Endodermal cell (in vitro differentiated cells): ENCODE measurements at regions not wholly inside any gene's neighbourhood (a gene's known extent, or its start where the extent isn't known, plus 50 kb on each side); places are given as distances from the start of the nearest gene placed in this dataset.

Experiments used
- DNase-seq: peaks from one replicate; pipeline ENCODE4 v3.0.0-alpha.2; 2017
- H3K27ac ChIP-seq: 2 replicates; pipeline ENCODE4 v1.5.1; 2013; ENCODE audit warnings: mild to moderate bottlenecking, low read depth, low read length, moderate library complexity
- H3K27me3 ChIP-seq: 2 replicates; pipeline ENCODE4 v1.6.1; 2013; ENCODE audit warnings: mild to moderate bottlenecking, low read length, moderate library complexity; ENCODE audit not compliant: insufficient read depth, control insufficient read depth, poor library complexity, severe bottlenecking
- H3K36me3 ChIP-seq: 2 replicates; pipeline ENCODE4 v1.7.0; 2013; ENCODE audit warnings: mild to moderate bottlenecking, low read length, moderate library complexity; ENCODE audit not compliant: control insufficient read depth, insufficient read depth
- H3K4me1 ChIP-seq: one replicate; pipeline ENCODE4 v1.7.0; 2013; ENCODE audit warnings: low read length; ENCODE audit not compliant: control insufficient read depth, insufficient read depth
- H3K4me3 ChIP-seq: 2 replicates; pipeline ENCODE4 v1.5.1; 2013; ENCODE audit warnings: mild to moderate bottlenecking, low read length, moderate library complexity
- H3K9ac ChIP-seq: 2 replicates; pipeline ENCODE4 v1.6.1; 2013; ENCODE audit warnings: mild to moderate bottlenecking, low read length, moderate library complexity; ENCODE audit not compliant: poor library complexity, severe bottlenecking; ENCODE audit errors: extremely low read depth
- H3K9me3 ChIP-seq: 2 replicates; pipeline ENCODE4 v1.6.1; 2013; ENCODE audit warnings: mild to moderate bottlenecking, low read length, moderate library complexity; ENCODE audit not compliant: control insufficient read depth
- H3K27ac Mint-ChIP-seq: 2 replicates; pipeline ENCODE4 v1.8.0; 2020; ENCODE audit warnings: mixed read lengths
- H3K27me3 Mint-ChIP-seq: 2 replicates; pipeline ENCODE4 v1.8.0; 2021; ENCODE audit warnings: mild to moderate bottlenecking, mixed read lengths; ENCODE audit not compliant: insufficient read depth
- H3K36me3 Mint-ChIP-seq: 2 replicates; pipeline ENCODE4 v1.8.0; 2020; ENCODE audit warnings: low read depth, mixed read lengths
- H3K4me1 Mint-ChIP-seq: 2 replicates; pipeline ENCODE4 v1.8.0; 2020; ENCODE audit warnings: mixed read lengths
- H3K4me3 Mint-ChIP-seq: 2 replicates; pipeline ENCODE4 v1.8.0; 2020; ENCODE audit warnings: mild to moderate bottlenecking, moderate library complexity, mixed read lengths
- H3K9me3 Mint-ChIP-seq: 2 replicates; pipeline ENCODE4 v1.8.0; 2020; ENCODE audit warnings: mild to moderate bottlenecking, mixed read lengths
- CTCF ChIP-seq: fragments of 200-600 bp; sonication (generic); conservative IDR thresholded peaks from 2 replicates; pipeline ENCODE4 v1.5.0; 2021; ENCODE audit warnings: antibody characterized with exemption, mild to moderate bottlenecking
- WGBS, 2 experiments: methylation state at CpG; one replicate each; pipeline versions ENCODE4 v1.1.5 to v1.1.7; 2013; ENCODE audit warnings: missing lambda C conversion rate in 2 of 2, mixed read lengths in 1 of 2; ENCODE audit not compliant: insufficient coverage in 1 of 2, insufficient read length in 1 of 2; 5-methylcytosine and 5-hydroxymethylcytosine counted together

- H3K9ac ChIP-seq, result no peak overlapping the region
- no peak overlapping the region for H3K27ac ChIP-seq
- Mint-ChIP-seq H3K27ac (no peak overlapping the region), H3K36me3 (no peaks in the 10 kb centered on the region), H3K9me3 (peaks cover 5% of the 10 kb centered on the region), H3K4me1 (peaks cover 6% of the 10 kb centered on the region), H3K4me3 (no peak overlapping the region), H3K27me3 (no peaks in the 10 kb centered on the region)
- no peaks in the 10 kb centered on the region for H3K36me3 ChIP-seq
- no peak overlapping the region for H3K4me3 ChIP-seq
- 87 to 100% methylated on average over 1 to 2 of the region's 3 CpGs for WGBS, 2 experiments
- no peaks in the 10 kb centered on the region for H3K4me1 ChIP-seq
- no peak for DNase-seq
- H3K9me3 ChIP-seq, result no peaks in the 10 kb centered on the region
- no peaks in the 10 kb centered on the region for H3K27me3 ChIP-seq
- TF ChIP-seq CTCF, result no peak
These were observed 875.1 kb downstream of the SLC4A3 start for GRCh38 chr2:220502539-220502938.

- no peaks in the 10 kb centered on the region for H3K36me3 Mint-ChIP-seq
- DNase-seq, result no peak
- H3K9ac ChIP-seq, result no peak overlapping the region
- H3K9me3 Mint-ChIP-seq, result peaks cover 5% of the 10 kb centered on the region
- H3K9me3 ChIP-seq, result no peaks in the 10 kb centered on the region
- no peak overlapping the region for H3K4me3 ChIP-seq
- no peak overlapping the region for H3K4me3 Mint-ChIP-seq
- H3K4me1 Mint-ChIP-seq, result peaks cover 6% of the 10 kb centered on the region
- no peaks in the 10 kb centered on the region for H3K27me3 Mint-ChIP-seq
- TF ChIP-seq CTCF, result no peak
- no peaks in the 10 kb centered on the region for H3K36me3 ChIP-seq
- H3K4me1 ChIP-seq, result no peaks in the 10 kb centered on the region
- no peak overlapping the region for H3K27ac Mint-ChIP-seq
- no peaks in the 10 kb centered on the region for H3K27me3 ChIP-seq
- no peak overlapping the region for H3K27ac ChIP-seq
- WGBS, 2 experiments, result 90 to 92% methylated on average over 3 to 4 of the region's 4 CpGs
These were observed 876.0 kb downstream of the SLC4A3 start for GRCh38 chr2:220503431-220503830.

- no peak overlapping the region for H3K4me3 ChIP-seq
- H3K9me3 ChIP-seq, result no peaks in the 10 kb centered on the region
- no peak overlapping the region for H3K27ac ChIP-seq
- no peak for TF ChIP-seq CTCF
- H3K27ac Mint-ChIP-seq, result no peak overlapping the region
- H3K9me3 Mint-ChIP-seq, result peaks cover 5% of the 10 kb centered on the region
- no peaks in the 10 kb centered on the region for H3K4me1 ChIP-seq
- no peaks in the 10 kb centered on the region for H3K27me3 ChIP-seq
- no peak overlapping the region for H3K4me3 Mint-ChIP-seq
- H3K9ac ChIP-seq, result no peak overlapping the region
- DNase-seq, result peak; percentile 50
- H3K4me1 Mint-ChIP-seq, result peaks cover 6% of the 10 kb centered on the region
- H3K27me3 Mint-ChIP-seq, result no peaks in the 10 kb centered on the region
- 47 to 70% methylated on average over 2 of the region's 2 CpGs for WGBS, 2 experiments
- no peaks in the 10 kb centered on the region for H3K36me3 Mint-ChIP-seq
- H3K36me3 ChIP-seq, result no peaks in the 10 kb centered on the region
These were observed 877.6 kb downstream of the SLC4A3 start for GRCh38 chr2:220504938-220505503.
